Suppressor macrophage (primary cell): ENCODE measurements at regions not wholly inside any gene's neighbourhood (a gene's known extent, or its start where the extent isn't known, plus 50 kb on each side); places are given as distances from the start of the nearest gene placed in this dataset.

ENCODE experiments used
- DNase-seq, 4 experiments: peaks; one replicate each; pipeline ENCODE4 v3.0.0-alpha.2; 2020 to 2022

- DNase-seq: no peak
These were observed 503.8 kb downstream of the NXPH1 start for GRCh38 chr7:8937204-8937603.

- no peak for DNase-seq
These were observed 504.8 kb downstream of the NXPH1 start for GRCh38 chr7:8938044-8938805.

GRCh38 chr7:8939446-8939845 is 506.0 kb downstream of the NXPH1 start:
- no peak for DNase-seq

- DNase-seq: no peak
These were observed 530.3 kb downstream of the NXPH1 start for GRCh38 chr7:8963722-8964121.

GRCh38 chr7:8965177-8965576 is 531.8 kb downstream of the NXPH1 start:
- no peak for DNase-seq

- DNase-seq: no peak
These were observed 540.2 kb downstream of the NXPH1 start for GRCh38 chr7:8973601-8974000.

- DNase-seq: no peak
These were observed 542.3 kb downstream of the NXPH1 start for GRCh38 chr7:8975681-8976080.

GRCh38 chr7:8982338-8982992 is 549.1 kb downstream of the NXPH1 start:
- no peak for DNase-seq

- no peak for DNase-seq
These were observed 551.8 kb downstream of the NXPH1 start for GRCh38 chr7:8985255-8985654.

- no peak for DNase-seq
These were observed 554.9 kb downstream of the NXPH1 start for GRCh38 chr7:8988267-8988666.

GRCh38 chr7:8991159-8991558 is 557.8 kb downstream of the NXPH1 start:
- DNase-seq: no peak

- DNase-seq: no peak
These were observed 565.4 kb downstream of the NXPH1 start for GRCh38 chr7:8998762-8999161.

GRCh38 chr7:9013940-9014339 is 580.5 kb downstream of the NXPH1 start:
- DNase-seq: no peak

GRCh38 chr7:9017286-9017685 is 583.9 kb downstream of the NXPH1 start:
- DNase-seq: no peak

- no peak for DNase-seq
These were observed 589.0 kb downstream of the NXPH1 start for GRCh38 chr7:9022456-9022855.

GRCh38 chr7:9023675-9024294 is 590.4 kb downstream of the NXPH1 start:
- no peak for DNase-seq

GRCh38 chr7:9026121-9026520 is 592.7 kb downstream of the NXPH1 start:
- DNase-seq: no peak

- no peak for DNase-seq
These were observed 594.6 kb downstream of the NXPH1 start for GRCh38 chr7:9028012-9028411.

GRCh38 chr7:9029681-9030530 is 596.5 kb downstream of the NXPH1 start:
- DNase-seq: no peak

- no peak for DNase-seq
These were observed 597.6 kb downstream of the NXPH1 start for GRCh38 chr7:9030976-9031375.

- no peak for DNase-seq
These were observed 598.0 kb downstream of the NXPH1 start for GRCh38 chr7:9031386-9031785.

GRCh38 chr7:9036080-9036479 is 602.7 kb downstream of the NXPH1 start:
- DNase-seq: no peak

GRCh38 chr7:9071160-9071762 is 637.9 kb downstream of the NXPH1 start:
- DNase-seq: no peak
